ENCODE measurements at regions not wholly inside any gene's neighbourhood (a gene's known extent, or its start where the extent isn't known, plus 50 kb on each side); places are given as distances from the start of the nearest gene placed in this dataset.

DNA sequence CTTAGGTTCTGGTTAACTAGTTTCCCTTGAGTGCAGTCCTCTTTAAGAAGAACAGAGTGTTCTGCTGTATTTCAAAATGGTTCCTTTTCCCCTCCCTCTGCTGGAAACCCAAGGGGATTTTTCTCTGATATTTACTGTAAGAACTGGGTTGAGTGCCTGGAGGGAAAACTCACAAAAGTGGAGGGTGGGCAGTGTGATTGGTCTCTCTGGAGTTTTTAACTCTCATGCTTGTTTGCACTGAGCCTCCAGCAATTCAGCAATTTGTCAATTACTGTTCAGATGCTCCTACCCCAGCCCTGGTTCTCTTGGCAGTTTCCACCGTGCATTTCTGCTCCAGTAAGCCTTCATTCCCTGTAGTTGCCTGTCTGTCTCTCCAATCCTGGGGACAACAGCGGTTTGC, 273.4 kb upstream of the SORCS1 start:
- H3K9ac ChIP-seq (ENCODE audit: low read length in 5 of 5), result no peak overlapping the region
- peaks cover 0 to 5% (median 0%) of the 10 kb centered on the region in 5 donors for H3K9me3 ChIP-seq (ENCODE audit: control insufficient read depth in 5 of 5, low read length in 5 of 5)
- no peaks in the 10 kb centered on the region for H3K27me3 ChIP-seq (ENCODE audit: control insufficient read depth in 5 of 5, insufficient read depth in 4 of 5, low read length in 5 of 5)
- H3K4me3 ChIP-seq (ENCODE audit: low read depth in 1 of 5, low read length in 5 of 5), result no peak overlapping the region
- H3K36me3 ChIP-seq (ENCODE audit: control insufficient read depth in 5 of 5, insufficient read depth in 5 of 5, low read length in 5 of 5), result no peaks in the 10 kb centered on the region
- no peak overlapping the region for H3K27ac ChIP-seq (ENCODE audit: low read depth, low read length)
- H3K4me1 ChIP-seq (ENCODE audit: control insufficient read depth in 5 of 5, insufficient read depth in 5 of 5, low read length in 5 of 5), result no peaks in the 10 kb centered on the region

DNA sequence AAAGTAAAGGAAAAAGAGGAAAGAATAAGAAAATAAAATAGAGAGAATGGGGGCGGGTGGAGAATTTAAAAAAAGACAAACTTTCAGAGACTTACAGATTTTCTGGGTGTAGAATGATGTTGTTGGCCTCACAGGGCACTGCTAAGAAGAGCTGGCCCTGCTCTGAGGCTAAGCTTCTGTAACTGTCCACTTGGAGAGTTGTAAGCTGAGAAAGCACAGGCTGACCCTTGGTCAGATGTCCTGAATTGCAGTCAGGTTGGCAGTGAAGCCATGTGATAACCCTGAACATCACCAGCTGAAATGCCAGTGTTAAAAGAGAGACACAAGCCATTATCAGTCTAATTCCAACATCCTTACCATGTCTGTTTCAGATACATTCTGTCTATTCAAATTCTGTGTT, 272.1 kb upstream of the SORCS1 start:
- Histone ChIP-seq H3K36me3 (ENCODE audit: control insufficient read depth in 5 of 5, insufficient read depth in 5 of 5, low read length in 5 of 5) (no peaks in the 10 kb centered on the region), H3K4me3 (ENCODE audit: low read depth in 1 of 5, low read length in 5 of 5) (no peak overlapping the region), H3K27ac (ENCODE audit: low read depth, low read length) (no peak overlapping the region), H3K4me1 (ENCODE audit: control insufficient read depth in 5 of 5, insufficient read depth in 5 of 5, low read length in 5 of 5) (no peaks in the 10 kb centered on the region), H3K9me3 (ENCODE audit: control insufficient read depth in 5 of 5, low read length in 5 of 5) (peaks cover 0 to 5% (median 0%) of the 10 kb centered on the region in 5 donors), H3K9ac (ENCODE audit: low read length in 5 of 5) (no peak overlapping the region), H3K27me3 (ENCODE audit: control insufficient read depth in 5 of 5, insufficient read depth in 4 of 5, low read length in 5 of 5) (no peaks in the 10 kb centered on the region)

DNA sequence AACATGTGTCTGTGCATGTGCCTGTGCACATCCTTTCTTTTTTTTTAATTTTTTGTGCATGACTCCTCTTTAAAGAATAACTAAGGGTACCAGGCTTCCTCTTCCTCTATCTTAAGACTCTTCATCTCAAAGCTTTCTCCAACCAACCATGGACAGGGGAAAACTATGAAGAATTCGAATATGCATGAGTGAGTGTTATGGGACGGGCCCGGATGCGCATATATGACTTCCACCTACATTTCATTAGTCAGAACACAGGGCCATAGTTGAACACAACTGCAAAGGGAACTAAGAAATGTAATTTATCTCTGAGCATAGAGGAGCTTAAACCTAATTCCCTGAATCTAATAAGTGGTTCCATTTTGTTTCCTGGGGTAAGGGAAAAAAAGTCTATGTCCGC, 270.3 kb upstream of the SORCS1 start:
- H3K27ac ChIP-seq (ENCODE audit: low read depth, low read length), result no peak overlapping the region
- no peaks in the 10 kb centered on the region for H3K4me1 ChIP-seq (ENCODE audit: control insufficient read depth in 5 of 5, insufficient read depth in 5 of 5, low read length in 5 of 5)
- H3K9me3 ChIP-seq (ENCODE audit: control insufficient read depth in 5 of 5, low read length in 5 of 5), result no peaks in the 10 kb centered on the region
- H3K4me3 ChIP-seq (ENCODE audit: low read depth in 1 of 5, low read length in 5 of 5), result no peak overlapping the region
- H3K27me3 ChIP-seq (ENCODE audit: control insufficient read depth in 5 of 5, insufficient read depth in 4 of 5, low read length in 5 of 5), result no peaks in the 10 kb centered on the region
- no peak overlapping the region for H3K9ac ChIP-seq (ENCODE audit: low read length in 5 of 5)
- no peaks in the 10 kb centered on the region for H3K36me3 ChIP-seq (ENCODE audit: control insufficient read depth in 5 of 5, insufficient read depth in 5 of 5, low read length in 5 of 5)

DNA sequence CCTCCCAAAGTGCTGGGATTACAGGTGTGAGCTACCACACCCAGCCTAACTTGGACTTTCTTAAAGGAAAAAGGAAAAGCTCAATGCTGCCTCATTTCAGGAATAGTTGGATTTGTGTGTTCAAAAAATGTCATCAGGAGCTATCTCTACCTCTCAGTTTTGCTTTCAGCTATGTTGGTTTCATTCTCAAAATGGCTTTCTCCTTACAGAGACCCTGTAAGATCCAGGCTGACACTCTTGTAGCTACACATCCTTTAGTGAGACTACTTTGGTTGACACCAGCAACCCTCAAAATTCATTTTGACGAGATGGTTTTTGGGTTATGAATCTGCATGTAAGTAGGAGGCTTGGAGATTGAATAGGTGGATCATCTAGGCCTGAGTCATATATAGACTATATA, 269.7 kb upstream of the SORCS1 start:
- Histone ChIP-seq H3K9ac (ENCODE audit: low read length in 5 of 5) (no peak overlapping the region), H3K4me1 (ENCODE audit: control insufficient read depth in 5 of 5, insufficient read depth in 5 of 5, low read length in 5 of 5) (no peaks in the 10 kb centered on the region), H3K27me3 (ENCODE audit: control insufficient read depth in 5 of 5, insufficient read depth in 4 of 5, low read length in 5 of 5) (no peaks in the 10 kb centered on the region), H3K4me3 (ENCODE audit: low read depth in 1 of 5, low read length in 5 of 5) (no peak overlapping the region), H3K36me3 (ENCODE audit: control insufficient read depth in 5 of 5, insufficient read depth in 5 of 5, low read length in 5 of 5) (no peaks in the 10 kb centered on the region), H3K9me3 (ENCODE audit: control insufficient read depth in 5 of 5, low read length in 5 of 5) (no peaks in the 10 kb centered on the region), H3K27ac (ENCODE audit: low read depth, low read length) (no peak overlapping the region)

DNA sequence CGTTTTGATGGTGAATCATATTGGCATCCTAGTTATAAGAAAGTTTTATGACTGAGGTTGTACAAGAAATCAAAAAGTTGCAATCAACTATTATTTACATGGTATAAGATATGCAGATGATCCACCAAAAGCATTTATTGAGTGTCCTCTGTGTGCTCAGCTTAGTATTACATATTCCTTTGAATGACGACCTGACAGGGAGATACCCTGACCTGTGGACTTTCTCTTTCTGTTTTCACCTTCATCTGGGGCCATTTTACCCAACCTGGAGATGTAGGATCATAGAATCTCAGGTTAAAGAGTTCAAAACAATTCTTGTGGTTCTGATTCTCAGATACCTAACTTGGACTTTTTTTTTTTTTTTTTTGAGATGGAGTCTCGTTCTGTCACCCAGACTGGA, 269.1 kb upstream of the SORCS1 start:
- Histone ChIP-seq H3K27me3 (ENCODE audit: control insufficient read depth in 5 of 5, insufficient read depth in 4 of 5, low read length in 5 of 5) (no peaks in the 10 kb centered on the region), H3K4me1 (ENCODE audit: control insufficient read depth in 5 of 5, insufficient read depth in 5 of 5, low read length in 5 of 5) (no peaks in the 10 kb centered on the region), H3K27ac (ENCODE audit: low read depth, low read length) (no peak overlapping the region), H3K4me3 (ENCODE audit: low read depth in 1 of 5, low read length in 5 of 5) (no peak overlapping the region), H3K9ac (ENCODE audit: low read length in 5 of 5) (no peak overlapping the region), H3K9me3 (ENCODE audit: control insufficient read depth in 5 of 5, low read length in 5 of 5) (no peaks in the 10 kb centered on the region), H3K36me3 (ENCODE audit: control insufficient read depth in 5 of 5, insufficient read depth in 5 of 5, low read length in 5 of 5) (no peaks in the 10 kb centered on the region)

DNA sequence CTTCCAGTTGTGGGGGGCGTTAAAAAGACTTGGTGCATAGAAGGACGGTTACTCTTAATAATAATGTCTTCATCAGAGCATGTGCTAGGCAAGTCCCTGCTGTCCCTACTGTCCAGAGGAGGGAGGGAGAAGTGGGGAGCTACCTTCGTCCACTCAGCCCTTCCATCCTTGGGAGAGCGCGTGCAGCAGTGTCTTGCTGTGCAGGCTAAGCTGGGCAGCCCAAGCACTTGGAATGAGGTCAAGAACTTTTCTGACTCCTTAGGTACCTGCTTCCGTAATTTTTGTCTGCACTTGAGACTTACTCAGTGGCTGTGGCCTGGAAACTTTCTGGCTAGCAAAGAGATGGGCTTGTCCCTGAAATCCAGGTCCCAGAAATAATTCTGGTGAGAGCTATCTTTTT, 265.9 kb upstream of the SORCS1 start:
- peaks cover 0 to 5% (median 0%) of the 10 kb centered on the region in 5 donors for H3K4me1 ChIP-seq (ENCODE audit: control insufficient read depth in 5 of 5, insufficient read depth in 5 of 5, low read length in 5 of 5)
- H3K9me3 ChIP-seq (ENCODE audit: control insufficient read depth in 5 of 5, low read length in 5 of 5), result no peaks in the 10 kb centered on the region
- H3K9ac ChIP-seq (ENCODE audit: low read length in 5 of 5), result no peak overlapping the region
- no peaks in the 10 kb centered on the region for H3K36me3 ChIP-seq (ENCODE audit: control insufficient read depth in 5 of 5, insufficient read depth in 5 of 5, low read length in 5 of 5)
- no peaks in the 10 kb centered on the region for H3K27me3 ChIP-seq (ENCODE audit: control insufficient read depth in 5 of 5, insufficient read depth in 4 of 5, low read length in 5 of 5)
- no peak overlapping the region for H3K4me3 ChIP-seq (ENCODE audit: low read depth in 1 of 5, low read length in 5 of 5)
- no peak overlapping the region for H3K27ac ChIP-seq (ENCODE audit: low read depth, low read length)

DNA sequence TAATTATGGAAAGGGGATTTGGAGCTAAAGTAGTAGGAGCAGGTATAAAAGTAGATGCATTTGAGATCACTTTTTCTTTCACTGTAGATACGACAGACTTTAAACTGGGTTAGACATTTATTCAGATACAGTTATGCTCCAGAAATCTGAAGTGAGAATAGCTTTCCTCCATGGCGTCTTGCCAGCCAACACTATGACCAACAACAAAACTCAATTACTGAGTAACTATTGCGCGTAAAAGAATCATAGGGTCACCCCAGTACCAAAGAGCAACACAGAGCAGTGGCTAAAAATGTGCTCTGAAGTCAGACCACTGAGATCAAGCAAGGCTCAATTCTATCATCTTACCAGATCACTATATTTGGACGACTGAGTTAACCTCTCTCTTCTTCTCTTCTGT, 262.5 kb upstream of the SORCS1 start:
- Histone ChIP-seq H3K4me1 (ENCODE audit: control insufficient read depth in 5 of 5, insufficient read depth in 5 of 5, low read length in 5 of 5) (peaks cover 0 to 5% (median 0%) of the 10 kb centered on the region in 5 donors), H3K36me3 (ENCODE audit: control insufficient read depth in 5 of 5, insufficient read depth in 5 of 5, low read length in 5 of 5) (no peaks in the 10 kb centered on the region), H3K9me3 (ENCODE audit: control insufficient read depth in 5 of 5, low read length in 5 of 5) (no peaks in the 10 kb centered on the region), H3K27ac (ENCODE audit: low read depth, low read length) (no peak overlapping the region), H3K4me3 (ENCODE audit: low read depth in 1 of 5, low read length in 5 of 5) (no peak overlapping the region), H3K27me3 (ENCODE audit: control insufficient read depth in 5 of 5, insufficient read depth in 4 of 5, low read length in 5 of 5) (no peaks in the 10 kb centered on the region), H3K9ac (ENCODE audit: low read length in 5 of 5) (no peak overlapping the region)

DNA sequence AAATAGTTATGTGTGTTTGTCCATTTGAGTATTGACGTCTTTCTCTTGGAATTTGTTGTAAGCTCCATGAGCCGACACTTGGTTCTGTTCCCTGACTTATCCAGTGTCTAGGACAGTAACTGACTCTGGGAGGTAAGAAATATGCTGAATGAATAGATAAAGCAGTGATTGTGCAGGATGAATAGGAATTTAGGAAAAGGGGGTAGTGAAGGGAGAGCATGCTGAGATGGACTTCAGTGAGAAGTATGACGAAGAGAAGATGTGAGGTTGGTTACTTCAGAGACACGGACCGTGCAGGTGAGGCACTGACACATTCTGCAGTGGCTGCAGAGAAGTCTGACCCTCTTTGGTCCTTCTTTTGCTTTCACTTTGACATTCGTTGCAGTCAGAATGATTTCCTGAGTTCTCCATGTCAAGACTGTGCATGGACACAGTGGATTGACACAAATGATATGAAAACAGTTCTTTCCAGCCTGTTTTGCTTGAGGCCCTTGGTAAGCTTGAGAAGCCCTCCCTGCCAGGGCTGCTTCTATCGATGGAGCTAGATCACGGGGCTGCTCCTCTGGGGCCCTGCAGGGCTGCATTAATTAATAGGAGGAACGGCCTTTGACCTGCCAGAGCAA, 261.5 kb upstream of the SORCS1 start:
- Histone ChIP-seq H3K4me1 (ENCODE audit: control insufficient read depth in 5 of 5, insufficient read depth in 5 of 5, low read length in 5 of 5) (peaks cover 0 to 5% (median 0%) of the 10 kb centered on the region in 5 donors), H3K4me3 (ENCODE audit: low read depth in 1 of 5, low read length in 5 of 5) (peak overlapping the region in 2 of 5 donors; percentile 23 to 36), H3K9me3 (ENCODE audit: control insufficient read depth in 5 of 5, low read length in 5 of 5) (no peaks in the 10 kb centered on the region), H3K9ac (ENCODE audit: low read length in 5 of 5) (no peak overlapping the region), H3K27ac (ENCODE audit: low read depth, low read length) (no peak overlapping the region), H3K27me3 (ENCODE audit: control insufficient read depth in 5 of 5, insufficient read depth in 4 of 5, low read length in 5 of 5) (no peaks in the 10 kb centered on the region), H3K36me3 (ENCODE audit: control insufficient read depth in 5 of 5, insufficient read depth in 5 of 5, low read length in 5 of 5) (no peaks in the 10 kb centered on the region)

DNA sequence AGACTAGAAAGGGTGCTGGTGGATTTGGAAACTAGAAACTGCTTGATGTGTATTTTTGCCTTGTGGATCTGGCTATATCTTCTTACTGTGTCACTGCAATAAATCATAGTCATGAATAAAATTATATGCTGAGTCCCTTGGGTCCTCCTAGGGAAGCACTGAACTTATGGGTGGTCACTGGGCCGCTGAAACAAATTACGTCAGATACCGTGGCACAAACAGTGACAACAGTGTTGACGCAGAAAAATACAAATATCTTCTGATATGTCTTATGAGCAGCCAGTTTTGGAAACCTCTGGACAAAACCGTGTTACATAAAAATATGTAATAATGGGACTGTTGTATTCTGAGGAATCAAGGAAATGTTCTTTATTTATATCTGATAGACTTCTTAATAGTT, 260.1 kb upstream of the SORCS1 start:
- no peak overlapping the region for H3K4me3 ChIP-seq (ENCODE audit: low read depth in 1 of 5, low read length in 5 of 5)
- no peak overlapping the region for H3K9ac ChIP-seq (ENCODE audit: low read length in 5 of 5)
- H3K4me1 ChIP-seq (ENCODE audit: control insufficient read depth in 5 of 5, insufficient read depth in 5 of 5, low read length in 5 of 5), result peaks cover 0 to 5% (median 0%) of the 10 kb centered on the region in 5 donors
- H3K27ac ChIP-seq (ENCODE audit: low read depth, low read length), result no peak overlapping the region
- no peaks in the 10 kb centered on the region for H3K27me3 ChIP-seq (ENCODE audit: control insufficient read depth in 5 of 5, insufficient read depth in 4 of 5, low read length in 5 of 5)
- no peaks in the 10 kb centered on the region for H3K36me3 ChIP-seq (ENCODE audit: control insufficient read depth in 5 of 5, insufficient read depth in 5 of 5, low read length in 5 of 5)
- no peaks in the 10 kb centered on the region for H3K9me3 ChIP-seq (ENCODE audit: control insufficient read depth in 5 of 5, low read length in 5 of 5)

DNA sequence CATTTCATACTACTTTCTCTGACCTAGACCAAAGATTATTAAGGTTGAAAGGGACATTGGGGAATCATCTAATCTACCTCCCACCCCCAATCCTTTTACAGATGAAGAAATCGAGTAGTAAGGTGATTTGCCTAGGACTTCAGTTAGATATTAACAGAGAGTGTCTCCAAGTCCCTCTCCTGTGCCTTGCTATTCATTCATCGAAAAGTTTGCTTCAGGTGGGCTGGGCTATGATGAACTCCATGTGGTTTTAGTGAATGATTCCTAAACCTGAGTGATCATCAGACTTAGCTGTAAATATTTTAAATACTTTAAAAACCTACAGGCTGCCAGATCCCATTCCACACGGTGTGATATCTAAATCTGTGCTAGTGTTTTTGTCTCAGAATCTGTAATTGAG, 259.4 kb upstream of the SORCS1 start:
- no peak overlapping the region for H3K9ac ChIP-seq (ENCODE audit: low read length in 5 of 5)
- H3K4me1 ChIP-seq (ENCODE audit: control insufficient read depth in 5 of 5, insufficient read depth in 5 of 5, low read length in 5 of 5), result peaks cover 0 to 5% (median 0%) of the 10 kb centered on the region in 5 donors
- no peak overlapping the region for H3K27ac ChIP-seq (ENCODE audit: low read depth, low read length)
- no peak overlapping the region for H3K4me3 ChIP-seq (ENCODE audit: low read depth in 1 of 5, low read length in 5 of 5)
- H3K36me3 ChIP-seq (ENCODE audit: control insufficient read depth in 5 of 5, insufficient read depth in 5 of 5, low read length in 5 of 5), result no peaks in the 10 kb centered on the region
- no peaks in the 10 kb centered on the region for H3K9me3 ChIP-seq (ENCODE audit: control insufficient read depth in 5 of 5, low read length in 5 of 5)
- H3K27me3 ChIP-seq (ENCODE audit: control insufficient read depth in 5 of 5, insufficient read depth in 4 of 5, low read length in 5 of 5), result no peaks in the 10 kb centered on the region

DNA sequence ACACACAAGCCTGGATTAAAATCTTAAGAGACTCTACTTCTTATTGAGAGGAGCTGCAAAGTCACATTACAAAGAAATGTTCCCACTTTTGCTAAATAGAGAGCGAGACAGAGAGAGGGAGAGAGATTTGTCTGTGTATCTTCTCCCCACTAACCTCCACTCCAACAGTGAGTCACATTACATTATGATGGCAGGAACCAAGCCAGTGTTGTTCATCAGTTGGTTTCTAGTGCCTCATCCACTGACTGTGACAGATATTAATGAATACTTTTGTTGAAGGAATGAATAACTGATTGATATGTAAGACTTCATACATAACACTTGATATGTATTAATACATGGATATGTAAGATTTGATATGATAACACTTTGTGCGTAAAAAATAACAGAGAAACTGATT, 258.2 kb upstream of the SORCS1 start:
- Histone ChIP-seq H3K27me3 (ENCODE audit: control insufficient read depth in 5 of 5, insufficient read depth in 4 of 5, low read length in 5 of 5) (no peaks in the 10 kb centered on the region), H3K9me3 (ENCODE audit: control insufficient read depth in 5 of 5, low read length in 5 of 5) (no peaks in the 10 kb centered on the region), H3K4me3 (ENCODE audit: low read depth in 1 of 5, low read length in 5 of 5) (no peak overlapping the region), H3K4me1 (ENCODE audit: control insufficient read depth in 5 of 5, insufficient read depth in 5 of 5, low read length in 5 of 5) (peaks cover 0 to 5% (median 0%) of the 10 kb centered on the region in 5 donors), H3K36me3 (ENCODE audit: control insufficient read depth in 5 of 5, insufficient read depth in 5 of 5, low read length in 5 of 5) (no peaks in the 10 kb centered on the region), H3K9ac (ENCODE audit: low read length in 5 of 5) (no peak overlapping the region), H3K27ac (ENCODE audit: low read depth, low read length) (no peak overlapping the region)
